Neuronal stem cell (in vitro differentiated cells): ENCODE measurements at regions not wholly inside any gene's neighbourhood (a gene's known extent, or its start where the extent isn't known, plus 50 kb on each side); places are given as distances from the start of the nearest gene placed in this dataset.
"Not testable (repeated sequence)": the region's sequence is repeated elsewhere in the genome, so short reads cannot be mapped to it uniquely, and the experiment has no call there.

Experiments used
- DNase-seq: peaks from one replicate; pipeline ENCODE4 v3.0.0-alpha.2; 2013; ENCODE audit warnings: low spot score
- H2AFZ ChIP-seq: one replicate; pipeline ENCODE4 v1.6.1; 2013; ENCODE audit warnings: mild to moderate bottlenecking, low read length, inconsistent platforms
- H2AK5ac ChIP-seq: 2 replicates; pipeline ENCODE4 v1.6.1; 2013; ENCODE audit warnings: low read depth, mild to moderate bottlenecking, inconsistent platforms, low read length, moderate library complexity, mixed read lengths
- H2BK120ac ChIP-seq: 2 replicates; pipeline ENCODE4 v1.6.1; 2013; ENCODE audit warnings: low read depth, mild to moderate bottlenecking, inconsistent platforms, low read length, moderate library complexity, mixed read lengths
- H2BK12ac ChIP-seq: one replicate; pipeline ENCODE4 v1.6.1; 2013; ENCODE audit warnings: low read length, inconsistent platforms
- H2BK15ac ChIP-seq: 2 replicates; pipeline ENCODE4 v1.6.1; 2013; ENCODE audit warnings: mild to moderate bottlenecking, low read length, inconsistent platforms, mixed read lengths
- H2BK5ac ChIP-seq: one replicate; pipeline ENCODE4 v1.6.1; 2013; ENCODE audit warnings: inconsistent platforms, mild to moderate bottlenecking, low read length, moderate library complexity
- H3K14ac ChIP-seq: one replicate; pipeline ENCODE4 v1.6.1; 2013; ENCODE audit warnings: low read length, inconsistent platforms
- H3K18ac ChIP-seq: 2 replicates; pipeline ENCODE4 v1.6.1; 2013; ENCODE audit warnings: low read length, inconsistent platforms
- H3K23ac ChIP-seq: 2 replicates; pipeline ENCODE4 v1.6.1; 2013; ENCODE audit warnings: low read depth, mild to moderate bottlenecking, mixed read lengths, low read length, inconsistent platforms; ENCODE audit not compliant: poor library complexity
- H3K27ac ChIP-seq: replicated peaks from 3 replicates; pipeline ENCODE4 v1.5.1; 2013; ENCODE audit warnings: low read length, inconsistent platforms
- H3K27me3 ChIP-seq, 3 experiments: 2 replicates each; pipeline ENCODE4 v1.6.1; 2013; ENCODE audit warnings: low read length in 3 of 3, mild to moderate bottlenecking in 2 of 3, inconsistent platforms in 1 of 3, low read depth in 1 of 3, mixed read lengths in 1 of 3, moderate library complexity in 1 of 3; ENCODE audit not compliant: control insufficient read depth in 3 of 3, insufficient read depth in 3 of 3
- H3K36me3 ChIP-seq, 2 donors: replicated peaks in 1 of 2; 2 replicates each; pipeline ENCODE4 v1.6.1; 2013; ENCODE audit warnings: low read length in 2 of 2; ENCODE audit not compliant: control insufficient read depth in 2 of 2, insufficient read depth in 2 of 2
- H3K4ac ChIP-seq: 2 replicates; pipeline ENCODE4 v1.6.1; 2013; ENCODE audit warnings: inconsistent platforms, mild to moderate bottlenecking, low read length, moderate library complexity
- H3K4me1 ChIP-seq, 2 donors: 1 replicate in 1 of 2; 2 replicates in 1 of 2; pipeline ENCODE4 v1.6.1; 2013; ENCODE audit warnings: low read length in 2 of 2, low read depth in 1 of 2; ENCODE audit not compliant: control insufficient read depth in 2 of 2, insufficient read depth in 1 of 2
- H3K4me2 ChIP-seq: one replicate; pipeline ENCODE4 v1.6.1; 2013; ENCODE audit warnings: mild to moderate bottlenecking, low read length, inconsistent platforms; ENCODE audit not compliant: insufficient read depth, poor library complexity, severe bottlenecking
- H3K4me3 ChIP-seq, 2 donors: 2 replicates each; pipeline ENCODE4 v1.5.1; 2013; ENCODE audit warnings: low read length in 2 of 2, mild to moderate bottlenecking in 2 of 2, inconsistent platforms in 1 of 2, moderate library complexity in 1 of 2
- H3K79me1 ChIP-seq: one replicate; pipeline ENCODE4 v1.6.1; 2013; ENCODE audit warnings: low read depth, mild to moderate bottlenecking, inconsistent platforms, low read length, moderate library complexity
- H3K9ac ChIP-seq: one replicate; pipeline ENCODE4 v1.6.1; 2013; ENCODE audit warnings: mild to moderate bottlenecking, low read depth, low read length, inconsistent platforms; ENCODE audit not compliant: poor library complexity
- H3K9me3 ChIP-seq, 2 donors: replicated peaks in 1 of 2; 2 replicates each; pipeline versions ENCODE3 to v1.6.1; 2013; ENCODE audit warnings: low read length in 2 of 2, mild to moderate bottlenecking in 2 of 2, inconsistent platforms in 1 of 2, low read depth in 1 of 2, mixed read lengths in 1 of 2, moderate library complexity in 1 of 2; ENCODE audit not compliant: control insufficient read depth in 2 of 2, insufficient read depth in 1 of 2
- H4K8ac ChIP-seq: one replicate; pipeline ENCODE4 v1.6.1; 2013; ENCODE audit warnings: low read depth, mild to moderate bottlenecking, inconsistent platforms, low read length, moderate library complexity
- H4K91ac ChIP-seq: one replicate; pipeline ENCODE4 v1.6.1; 2013; ENCODE audit warnings: low read length, low read depth, mild to moderate bottlenecking, inconsistent platforms; ENCODE audit not compliant: poor library complexity
- WGBS, 2 donors: extraction: QIAGEN DNeasy Blood & Tissue Kit; methylation state at CpG; one replicate each; pipeline ENCODE4 v1.1.7; 2013; ENCODE audit warnings: missing lambda C conversion rate in 2 of 2, mixed read lengths in 1 of 2; ENCODE audit not compliant: insufficient read length in 2 of 2, insufficient replicate concordance in 1 of 2; ENCODE audit errors: extremely low coverage in 2 of 2; 5-methylcytosine and 5-hydroxymethylcytosine counted together

GRCh38 chr4:118530107-118530506, 155.1 kb upstream of the METTL14 start:
- H3K27ac ChIP-seq, H3K27me3 ChIP-seq, H2BK15ac ChIP-seq, DNase-seq, H3K9me3 ChIP-seq, H3K4ac ChIP-seq, H2BK120ac ChIP-seq, H3K36me3 ChIP-seq, H4K91ac ChIP-seq, H3K4me2 ChIP-seq, H2BK5ac ChIP-seq, H2AFZ ChIP-seq, H3K18ac ChIP-seq, H4K8ac ChIP-seq, H2BK12ac ChIP-seq, H3K4me3 ChIP-seq, H3K23ac ChIP-seq, H3K79me1 ChIP-seq, H2AK5ac ChIP-seq, H3K14ac ChIP-seq, H3K4me1 ChIP-seq, H3K9ac ChIP-seq: not testable (repeated sequence)
- no CpG with 5 or more reads among the region's 2 CpGs for WGBS, 2 donors

GRCh38 chr4:118531947-118532346, 153.2 kb upstream of the METTL14 start:
- not testable (repeated sequence) for H3K27ac ChIP-seq, H2BK5ac ChIP-seq, H3K4me3 ChIP-seq, H2BK12ac ChIP-seq, H3K79me1 ChIP-seq, H3K18ac ChIP-seq, H4K8ac ChIP-seq, H3K14ac ChIP-seq, H2BK120ac ChIP-seq, H3K4ac ChIP-seq, H3K4me2 ChIP-seq, H2AK5ac ChIP-seq, H3K9ac ChIP-seq, H3K36me3 ChIP-seq, H2AFZ ChIP-seq, H2BK15ac ChIP-seq, DNase-seq, H3K23ac ChIP-seq, H4K91ac ChIP-seq, H3K9me3 ChIP-seq, H3K27me3 ChIP-seq, H3K4me1 ChIP-seq

- H2AK5ac ChIP-seq, H2BK15ac ChIP-seq, H2BK12ac ChIP-seq, H3K18ac ChIP-seq, H3K9ac ChIP-seq, H3K9me3 ChIP-seq, H4K8ac ChIP-seq, H3K4me1 ChIP-seq, H2BK5ac ChIP-seq, H3K79me1 ChIP-seq, H2BK120ac ChIP-seq, H3K27ac ChIP-seq, H3K4ac ChIP-seq, DNase-seq, H4K91ac ChIP-seq, H3K23ac ChIP-seq, H3K36me3 ChIP-seq, H3K27me3 ChIP-seq, H3K14ac ChIP-seq, H2AFZ ChIP-seq, H3K4me3 ChIP-seq, H3K4me2 ChIP-seq: not testable (repeated sequence)
- WGBS, 2 donors: no CpG with 5 or more reads among the region's 3 CpGs
Observed at GRCh38 chr4:118535788-118536187, 149.4 kb upstream of the METTL14 start.

DNA sequence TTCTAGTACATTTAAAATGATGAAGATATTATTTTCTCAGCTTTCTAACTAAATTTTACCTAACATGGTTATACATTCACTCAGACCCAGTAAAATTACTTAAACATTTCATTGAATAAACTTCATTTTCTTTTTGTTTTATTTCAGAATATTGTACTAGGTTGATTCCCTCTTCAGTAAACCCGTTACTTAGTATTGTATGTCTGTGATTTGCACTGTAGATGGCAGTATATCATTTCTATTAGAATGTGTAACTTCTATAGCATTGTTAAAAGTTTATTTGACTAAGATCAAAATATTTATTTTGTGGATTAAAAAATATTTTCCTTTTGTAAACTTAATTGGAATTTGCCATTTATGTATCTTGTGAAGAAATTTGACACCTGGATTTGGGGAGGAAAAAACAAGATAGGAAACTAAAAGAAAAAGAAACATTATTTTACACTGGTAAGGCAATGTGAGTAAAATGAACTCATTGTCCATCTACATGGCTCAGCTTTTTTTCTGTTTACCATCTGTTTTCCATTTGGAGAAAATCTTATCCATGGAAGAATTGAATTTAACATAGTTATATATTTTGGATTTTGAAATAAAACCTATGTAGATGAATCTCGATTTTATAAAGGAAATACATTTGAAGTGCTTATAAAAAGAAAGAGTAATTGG, 145.6 kb upstream of the METTL14 start:
- not testable (repeated sequence) for H3K27ac ChIP-seq, H3K9ac ChIP-seq, H3K4me2 ChIP-seq, H4K91ac ChIP-seq, H3K79me1 ChIP-seq, H2AK5ac ChIP-seq, H2AFZ ChIP-seq, H3K18ac ChIP-seq, H3K9me3 ChIP-seq, H2BK15ac ChIP-seq, H3K4me3 ChIP-seq, H2BK120ac ChIP-seq, H3K4me1 ChIP-seq, H2BK12ac ChIP-seq, H3K27me3 ChIP-seq, H3K36me3 ChIP-seq, H2BK5ac ChIP-seq, DNase-seq, H3K14ac ChIP-seq, H3K23ac ChIP-seq, H4K8ac ChIP-seq, H3K4ac ChIP-seq
- no CpG with 5 or more reads among the region's 2 CpGs for WGBS, 2 donors
